H1 (cell line): ENCODE measurements at regions not wholly inside any gene's neighbourhood (a gene's known extent, or its start where the extent isn't known, plus 50 kb on each side); places are given as distances from the start of the nearest gene placed in this dataset.

Experiments
- CTCF ChIA-PET: fragments of 300-600 bp; sonication (Branson Sonifier 250); formaldehyde crosslinking; loops from one replicate; lab custom pipeline; 2021; ENCODE audit not compliant: partially characterized antibody; lab: Charles Lee
- POLR2A ChIA-PET: fragments of 300-600 bp; sonication (Branson Sonifier 250); formaldehyde crosslinking; loops from one replicate; lab custom pipeline; 2021; ENCODE audit warnings: inconsistent platforms; ENCODE audit not compliant: partially characterized antibody; lab: Charles Lee
- DNase-seq, 2 experiments: peaks; one replicate each; pipeline versions ENCODE4 v3.0.0 to v3.0.0-alpha.2; 2010 to 2022; ENCODE audit warnings: low spot score in 2 of 2, low read depth in 1 of 2, mixed read lengths in 1 of 2
- FAIRE-seq: peaks from 2 replicates; lab custom pipeline; 2011; peaks lifted over from hg19 to GRCh38; lab: Jason Lieb, UNC
- H2AFZ ChIP-seq: 2 replicates; pipeline ENCODE4 v1.8.1; 2012; ENCODE audit warnings: low read length, inconsistent platforms
- H2AK5ac ChIP-seq: 2 replicates; pipeline ENCODE4 v1.6.1; 2013; ENCODE audit warnings: low read depth, low read length
- H2BK120ac ChIP-seq: replicated peaks from 2 replicates; pipeline ENCODE3; 2013; ENCODE audit warnings: low read depth, low read length, inconsistent platforms
- H2BK12ac ChIP-seq: 2 replicates; pipeline ENCODE4 v1.6.1; 2013; ENCODE audit warnings: low read depth, low read length
- H2BK15ac ChIP-seq: 2 replicates; pipeline ENCODE4 v1.6.1; 2013; ENCODE audit warnings: low read length
- H2BK20ac ChIP-seq: 2 replicates; pipeline ENCODE4 v1.6.1; 2013; ENCODE audit warnings: low read length
- H2BK5ac ChIP-seq: 2 replicates; pipeline ENCODE4 v1.6.1; 2013; ENCODE audit warnings: low read depth, low read length
- H3K14ac ChIP-seq: 2 replicates; pipeline ENCODE4 v1.6.1; 2013; ENCODE audit warnings: inconsistent platforms; ENCODE audit not compliant: insufficient read length
- H3K18ac ChIP-seq: 2 replicates; pipeline ENCODE4 v1.6.1; 2013; ENCODE audit warnings: low read length; ENCODE audit errors: extremely low read depth
- H3K23ac ChIP-seq: 2 replicates; pipeline ENCODE4 v1.6.1; 2013; ENCODE audit warnings: inconsistent platforms; ENCODE audit not compliant: insufficient read length
- H3K23me2 ChIP-seq: 2 replicates; pipeline ENCODE4 v1.6.1; 2013; ENCODE audit warnings: low read depth, low read length
- H3K27ac ChIP-seq: 2 replicates; pipeline ENCODE4 v1.6.1; 2011; ENCODE audit warnings: low read depth, low read length, inconsistent platforms
- H3K27me3 ChIP-seq, 4 experiments: replicated peaks in 1 of 4; 1 replicate in 1 of 4; 2 replicates in 3 of 4; pipeline versions ENCODE4 v1.6.1 to v1.8.1; 2011 to 2013; ENCODE audit warnings: low read length in 3 of 4, mild to moderate bottlenecking in 3 of 4, inconsistent platforms in 2 of 4, mixed read lengths in 2 of 4, moderate library complexity in 1 of 4; ENCODE audit not compliant: control insufficient read depth in 3 of 4, insufficient read depth in 3 of 4; ENCODE audit errors: extremely low read depth in 1 of 4
- H3K36me3 ChIP-seq, 4 experiments: 2 replicates each; pipeline versions ENCODE4 v1.6.1 to v1.8.1; 2011 to 2013; ENCODE audit warnings: mild to moderate bottlenecking in 4 of 4, low read length in 3 of 4, moderate library complexity in 2 of 4, control low read depth in 1 of 4, inconsistent platforms in 1 of 4; ENCODE audit not compliant: insufficient read depth in 4 of 4, control insufficient read depth in 2 of 4
- H3K4ac ChIP-seq: replicated peaks from 2 replicates; pipeline ENCODE3; 2013; ENCODE audit warnings: low read length, low read depth, mixed read lengths, inconsistent platforms; ENCODE audit not compliant: insufficient read length
- H3K4me1 ChIP-seq, 4 experiments: replicated peaks in 1 of 4; 1 replicate in 1 of 4; 2 replicates in 3 of 4; pipeline versions ENCODE4 v1.6.1 to v1.8.1; 2011 to 2013; ENCODE audit warnings: low read length in 3 of 4, inconsistent platforms in 2 of 4, mixed read lengths in 1 of 4; ENCODE audit not compliant: insufficient read depth in 4 of 4, control insufficient read depth in 3 of 4
- H3K4me2 ChIP-seq, 2 experiments: 2 replicates each; pipeline versions ENCODE4 v1.6.1 to v1.8.1; 2011 to 2013; ENCODE audit warnings: low read depth in 2 of 2, low read length in 2 of 2, control low read depth in 1 of 2, inconsistent platforms in 1 of 2, mild to moderate bottlenecking in 1 of 2; ENCODE audit not compliant: insufficient read depth in 1 of 2
- H3K4me3 ChIP-seq, 4 experiments: fragments of 200-600, 300-600 bp in 1 of 4; sonication (generic), shearing (Covaris generic), sonication (Bioruptor Twin) in 1 of 4; 2 replicates each; pipeline versions ENCODE4 v1.5.1 to v1.8.1; 2011 to 2016; ENCODE audit warnings: low read length in 4 of 4, low read depth in 3 of 4, control low read depth in 2 of 4, inconsistent platforms in 2 of 4, mild to moderate bottlenecking in 2 of 4, mixed read lengths in 1 of 4, moderate library complexity in 1 of 4; ENCODE audit not compliant: insufficient read depth in 2 of 4; ENCODE audit errors: extremely low read depth in 1 of 4
- H3K56ac ChIP-seq: replicated peaks from 2 replicates; pipeline ENCODE3; 2013; ENCODE audit warnings: low read depth, mild to moderate bottlenecking, mixed read lengths, low read length, inconsistent platforms; ENCODE audit not compliant: insufficient read length
- H3K79me1 ChIP-seq: 2 replicates; pipeline ENCODE4 v1.6.1; 2013; ENCODE audit warnings: low read depth, low read length, control low read depth
- H3K79me2 ChIP-seq, 2 experiments: 2 replicates each; pipeline versions ENCODE4 v1.6.1 to v1.8.1; 2012 to 2013; ENCODE audit warnings: low read length in 2 of 2, mild to moderate bottlenecking in 2 of 2, inconsistent platforms in 1 of 2; ENCODE audit not compliant: insufficient read depth in 2 of 2, control insufficient read depth in 1 of 2
- H3K9ac ChIP-seq, 4 experiments: replicated peaks in 1 of 4; 1 replicate in 1 of 4; 2 replicates in 3 of 4; pipeline versions ENCODE4 v1.6.1 to v1.8.1; 2011 to 2013; ENCODE audit warnings: low read depth in 3 of 4, low read length in 3 of 4, control low read depth in 2 of 4, mild to moderate bottlenecking in 2 of 4, moderate library complexity in 2 of 4, inconsistent platforms in 1 of 4; ENCODE audit errors: extremely low read depth in 1 of 4
- H3K9me3 ChIP-seq, 2 experiments: 2 replicates each; pipeline versions ENCODE4 v1.6.1 to v1.8.1; 2012 to 2013; ENCODE audit warnings: mild to moderate bottlenecking in 2 of 2, moderate library complexity in 2 of 2, control low read depth in 1 of 2, inconsistent platforms in 1 of 2, low read depth in 1 of 2, low read length in 1 of 2, mixed read lengths in 1 of 2; ENCODE audit not compliant: insufficient read depth in 2 of 2
- H4K20me1 ChIP-seq, 2 experiments: replicated peaks in 1 of 2; 2 replicates each; pipeline versions ENCODE3 to v1.8.1; 2011 to 2013; ENCODE audit warnings: inconsistent platforms in 2 of 2, low read length in 2 of 2, mild to moderate bottlenecking in 1 of 2; ENCODE audit not compliant: insufficient read depth in 2 of 2, control insufficient read depth in 1 of 2
- H4K5ac ChIP-seq: 2 replicates; pipeline ENCODE4 v1.6.1; 2013; ENCODE audit warnings: low read length, low read depth, mixed read lengths, inconsistent platforms; ENCODE audit not compliant: insufficient read length
- H4K8ac ChIP-seq: 2 replicates; pipeline ENCODE4 v1.8.0; 2013; ENCODE audit warnings: mild to moderate bottlenecking, moderate library complexity, low read length, inconsistent platforms; ENCODE audit not compliant: insufficient read depth; ENCODE audit errors: extremely low read depth
- H4K91ac ChIP-seq: replicated peaks from 2 replicates; pipeline ENCODE3; 2013; ENCODE audit warnings: low read length, mixed read lengths, inconsistent platforms; ENCODE audit not compliant: insufficient read length
- ASH2L ChIP-seq: fragments of 200-600, 300-600 bp; sonication (generic); IDR thresholded peaks from one replicate; pipeline ENCODE4 v1.7.1; 2017; ENCODE audit warnings: low read length
- BCL11A ChIP-seq, 2 experiments: IDR thresholded peaks; one replicate each; pipeline ENCODE4 v1.6.1; 2011; ENCODE audit warnings: low read depth in 2 of 2, low read length in 2 of 2, mild to moderate bottlenecking in 2 of 2
- BRCA1 ChIP-seq: IDR thresholded peaks from 2 replicates; pipeline ENCODE4 v1.6.1; 2012; ENCODE audit warnings: low read depth, low read length, improper control_type of control experiment
- GTF2F1 ChIP-seq: IDR thresholded peaks from 2 replicates; pipeline ENCODE4 v1.6.1; 2012; ENCODE audit warnings: low read depth, low read length, improper control_type of control experiment, borderline replicate concordance
- SIRT6 ChIP-seq: IDR thresholded peaks from one replicate; pipeline ENCODE4 v1.7.1; 2012; ENCODE audit warnings: low read length, inconsistent platforms
- SUZ12 ChIP-seq: fragments of 200-600 bp; sonication (generic); IDR thresholded peaks from 2 replicates; pipeline ENCODE4 v1.6.1; 2012; ENCODE audit warnings: mild to moderate bottlenecking, inconsistent platforms, low read length, moderate library complexity, mixed read lengths
- TAF1 ChIP-seq: IDR thresholded peaks from 2 replicates; pipeline ENCODE4 v1.6.1; 2011; ENCODE audit warnings: mild to moderate bottlenecking, low read depth, low read length
- TBP ChIP-seq: IDR thresholded peaks from 2 replicates; pipeline ENCODE4 v1.6.1; 2011; ENCODE audit warnings: low read depth, low read length, improper control_type of control experiment
- WGBS, 2 experiments: shearing (Covaris generic) in 1 of 2; methylation state at CpG; one replicate each; pipeline versions ENCODE4 v1.1.6 to v1.1.7; 2013 to 2015; ENCODE audit warnings: low lambda C conversion rate in 2 of 2, mixed read lengths in 2 of 2, inconsistent platforms in 1 of 2, low coverage in 1 of 2, missing lambda C conversion rate in 1 of 2; ENCODE audit not compliant: insufficient replicate concordance in 2 of 2, insufficient coverage in 1 of 2, insufficient read length in 1 of 2; ENCODE audit errors: extremely low coverage in 1 of 2, missing lambda C conversion rate in 1 of 2; 5-methylcytosine and 5-hydroxymethylcytosine counted together
- TF ChIP-seq, protein P1 (sequence below): IDR thresholded peaks from 2 replicates; pipeline ENCODE4 v1.6.1; 2012; ENCODE audit warnings: inconsistent platforms

GRCh38 chr1:112271270-112271669, 124.7 kb upstream of the CTTNBP2NL start:
- Histone ChIP-seq H3K9me3 (peaks cover 3 to 10% of the 10 kb centered on the region in 2 experiments; a peak in 3 of 4 replicates), H4K91ac (no peak overlapping the region), H2AK5ac (no peak overlapping the region), H4K8ac (no peak overlapping the region), H3K27me3 (no peaks in the 10 kb centered on the region; a peak in 2 of 7 replicates), H3K36me3 (no peaks in the 10 kb centered on the region), H3K23me2 (no peaks in the 10 kb centered on the region), H4K5ac (no peak overlapping the region), H2BK5ac (no peak overlapping the region), H3K79me2 (no peaks in the 10 kb centered on the region), H2BK12ac (no peak overlapping the region), H3K4me3 (no peak overlapping the region), H3K4me1 (no peaks in the 10 kb centered on the region)
- POLR2A ChIA-PET: no interaction called here
- DNase-seq: no peak
- 87% methylated on average over 3 of the region's 3 CpGs; no CpG with 5 or more reads in 1 of the 2 experiments for WGBS, 2 experiments
- no peak for FAIRE-seq
- no peak for TF ChIP-seq ASH2L
- no peak for TF ChIP-seq SUZ12
- no peak for TF ChIP-seq TBP
- no peak for TF ChIP-seq GTF2F1
- TF ChIP-seq, protein P1, sequence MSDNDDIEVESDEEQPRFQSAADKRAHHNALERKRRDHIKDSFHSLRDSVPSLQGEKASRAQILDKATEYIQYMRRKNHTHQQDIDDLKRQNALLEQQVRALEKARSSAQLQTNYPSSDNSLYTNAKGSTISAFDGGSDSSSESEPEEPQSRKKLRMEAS: no peak
- TF ChIP-seq TAF1: no peak
- no peak for TF ChIP-seq BCL11A (IDR thresholded peaks at IDR 0.05; ENCODE audit: low read depth in 2 of 2, low read length in 2 of 2)
- TF ChIP-seq SIRT6: no peak
- no peak for TF ChIP-seq BRCA1
- TF ChIP-seq, all 59 proteins: peak for 0
- H3K18ac ChIP-seq: no peak overlapping the region
- H3K56ac ChIP-seq: no peak overlapping the region
- CTCF ChIA-PET: no interaction called here
- H4K20me1 ChIP-seq: no peaks in the 10 kb centered on the region
- H3K4ac ChIP-seq: no peak overlapping the region
- no peak overlapping the region for H2BK20ac ChIP-seq
- no peak overlapping the region for H3K4me2 ChIP-seq
- no peak overlapping the region for H2AFZ ChIP-seq
- H3K9ac ChIP-seq: no peak overlapping the region
- no peak overlapping the region for H3K23ac ChIP-seq
- no peak overlapping the region for H3K14ac ChIP-seq
- H2BK15ac ChIP-seq: no peak overlapping the region
- H3K27ac ChIP-seq: no peak overlapping the region
- H2BK120ac ChIP-seq: no peak overlapping the region
- no peaks in the 10 kb centered on the region for H3K79me1 ChIP-seq
